ENCODE measurements at regions not wholly inside any gene's neighbourhood (a gene's known extent, or its start where the extent isn't known, plus 50 kb on each side); places are given as distances from the start of the nearest gene placed in this dataset.
A peak's percentile ranks its signal among the peaks of the same experiment; 100 is the strongest.

DNA sequence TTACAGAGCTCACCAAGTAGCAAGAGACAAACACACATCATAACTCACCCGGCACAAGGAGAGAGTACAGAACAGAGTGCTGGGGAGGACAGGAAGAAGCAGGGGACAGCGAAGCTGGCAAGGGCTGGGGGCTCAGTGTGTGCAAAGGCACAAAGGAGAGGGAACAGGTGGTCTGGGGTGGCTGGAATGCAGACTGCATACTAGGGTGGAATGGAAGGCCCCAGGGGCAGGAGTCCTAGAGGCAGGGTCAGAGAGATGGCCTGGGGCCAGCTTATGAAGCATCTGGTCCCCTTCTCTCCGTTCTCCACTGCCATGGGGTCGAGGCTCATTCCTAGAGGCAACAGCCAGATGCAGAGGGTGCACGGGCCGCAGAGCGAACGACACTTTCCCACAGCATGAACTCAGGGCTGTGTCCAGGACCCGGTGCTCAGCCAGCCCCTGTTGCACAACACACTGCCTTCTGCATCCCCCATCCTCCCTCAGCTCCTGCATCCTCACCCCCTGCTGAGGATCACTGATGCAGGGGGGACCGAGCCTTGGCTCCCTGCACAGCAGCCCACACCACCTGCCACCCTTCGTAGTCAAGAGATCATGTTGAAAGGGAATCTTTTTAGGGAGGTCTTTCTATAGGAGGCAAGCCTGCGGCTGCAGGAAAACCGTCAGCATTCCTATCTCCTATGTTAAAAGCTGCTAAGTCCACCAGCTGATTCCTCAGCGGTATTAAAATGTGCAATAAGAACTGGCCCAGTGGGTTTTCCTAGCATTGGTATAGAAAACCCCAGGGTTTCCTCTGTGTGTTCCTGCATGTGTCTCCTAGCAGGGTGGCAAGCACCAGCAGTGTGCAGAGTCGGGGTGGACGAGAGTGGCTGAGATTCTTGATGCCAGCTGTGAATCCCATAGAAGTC, 293.5 kb downstream of the UACA start:
- no peak for DNase-seq

DNA sequence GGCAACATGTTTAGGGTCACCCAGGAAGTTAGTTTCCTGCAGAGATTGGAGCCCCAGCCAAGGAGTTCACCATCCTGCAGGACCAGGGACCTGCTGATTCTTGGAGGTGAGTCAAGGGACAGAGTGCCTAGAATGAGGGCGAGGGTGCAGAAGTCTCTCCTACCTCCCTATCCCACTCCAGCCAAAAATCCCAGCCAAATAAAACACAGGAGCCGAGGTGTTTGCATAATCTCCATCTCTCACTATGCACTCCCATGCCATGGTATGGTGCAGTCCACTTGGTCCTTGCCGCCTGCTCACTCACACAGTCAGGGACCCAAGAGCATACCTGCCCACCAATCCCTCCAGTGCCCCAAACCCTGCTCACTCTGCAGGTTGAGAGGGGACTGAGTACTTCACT, 294.2 kb downstream of the UACA start:
- no peak for DNase-seq

DNA sequence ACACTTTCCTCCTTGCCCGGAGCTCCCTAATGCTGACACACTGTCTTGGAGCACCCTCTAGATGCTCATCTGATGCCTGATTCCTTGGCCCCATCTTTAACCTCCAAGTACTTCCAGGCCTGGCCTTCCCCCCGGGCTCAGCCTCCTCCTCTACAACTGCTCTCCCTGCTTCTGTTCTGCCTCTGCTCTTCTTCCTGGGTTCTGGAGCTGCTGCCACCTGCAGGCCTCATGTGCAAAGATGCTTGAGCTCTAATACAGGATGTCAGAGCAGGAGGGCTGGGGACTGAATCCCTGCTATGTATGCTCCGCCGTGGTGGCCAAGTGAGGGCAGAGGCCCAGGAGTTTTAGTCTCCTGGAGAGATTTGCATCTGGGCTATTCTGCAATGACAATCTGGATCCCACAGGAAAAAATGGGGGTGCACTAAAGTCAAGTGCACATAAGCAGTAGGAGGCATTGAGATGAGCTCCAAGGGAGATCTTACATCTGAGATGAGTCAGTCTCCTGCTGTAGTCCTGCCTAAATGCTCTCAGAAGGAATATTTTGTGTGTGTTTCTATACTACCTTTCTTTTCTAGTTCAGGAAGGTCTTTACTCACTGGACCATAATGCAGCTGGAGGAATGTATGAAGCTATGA, 296.3 kb downstream of the UACA start:
- peak; percentile 66 for DNase-seq

DNA sequence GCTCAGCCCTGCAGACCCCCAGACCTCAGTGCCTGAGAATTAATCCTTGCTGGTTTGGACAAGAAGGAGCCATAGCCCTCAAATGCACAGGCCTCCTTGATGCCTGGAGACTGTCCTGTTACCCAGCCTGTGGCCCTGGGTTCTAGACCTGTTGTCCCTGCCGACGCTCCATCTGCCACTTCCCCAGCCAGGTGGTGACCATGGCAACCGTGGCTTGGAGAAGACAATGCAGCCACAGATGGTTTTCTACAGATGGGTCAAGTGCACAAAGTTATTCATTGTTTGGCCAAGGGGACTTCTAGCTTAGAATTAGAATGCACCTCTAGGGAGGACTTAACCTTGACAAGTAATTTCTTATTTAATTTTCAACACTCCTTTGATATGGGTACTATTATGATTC, 297.1 kb downstream of the UACA start:
- no peak for DNase-seq

DNA sequence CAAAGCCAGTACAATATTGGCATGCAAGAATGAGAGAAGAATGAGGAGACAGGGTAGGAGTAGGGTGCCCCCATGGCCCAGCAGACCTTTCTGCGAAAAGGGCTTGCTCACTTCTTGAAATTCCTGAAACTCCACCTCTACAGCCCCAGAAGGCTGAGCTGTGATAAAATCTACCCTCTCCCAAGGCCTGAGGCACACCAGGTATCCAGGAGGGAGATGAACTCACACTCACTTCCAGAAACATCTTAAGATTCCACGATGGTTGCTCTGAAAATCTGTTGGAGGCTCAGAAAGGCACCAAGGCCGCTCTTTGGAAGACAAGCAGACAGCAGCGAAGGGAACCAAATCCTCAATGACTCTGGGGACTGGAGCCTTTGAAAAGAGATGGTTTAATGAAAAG, 297.5 kb downstream of the UACA start:
- DNase-seq, result no peak

DNA sequence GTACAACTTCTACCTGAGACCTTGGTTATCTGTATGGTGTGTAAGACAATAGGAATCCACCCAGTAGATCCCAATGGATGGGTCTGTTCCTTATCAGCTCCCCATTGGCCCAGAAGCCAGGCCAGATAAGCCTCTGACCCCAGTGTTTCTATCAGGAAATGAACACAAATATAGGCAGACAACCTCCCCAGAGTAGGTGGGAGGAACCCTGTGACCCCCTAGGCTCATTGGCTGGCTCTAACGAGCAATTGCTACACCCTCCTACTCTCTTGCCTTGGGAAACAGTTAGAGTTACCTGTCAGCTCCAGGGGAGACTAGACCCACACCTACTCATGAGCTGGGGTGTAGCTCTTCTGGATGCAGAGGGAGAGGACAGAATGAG, 299.9 kb downstream of the UACA start:
- DNase-seq, result no peak

DNA sequence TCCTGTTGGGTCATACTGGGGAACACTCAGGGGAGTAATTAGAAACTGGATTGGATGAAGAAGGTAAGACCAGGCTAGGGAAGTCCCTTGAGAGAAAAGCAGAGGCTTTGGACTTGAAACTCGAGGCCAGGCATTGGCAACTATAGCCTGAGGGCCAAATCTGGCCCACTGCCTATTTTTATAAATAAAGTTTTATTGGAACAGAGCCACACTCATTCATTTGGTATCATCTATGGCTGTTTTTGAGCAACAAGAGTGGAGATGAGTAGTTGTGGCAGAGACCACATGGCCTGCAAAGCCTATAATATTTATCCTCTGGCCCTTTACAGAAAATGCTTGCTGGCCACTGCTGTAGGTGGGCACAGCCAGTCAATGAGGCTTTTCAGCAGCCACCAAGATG, 301.4 kb downstream of the UACA start:
- DNase-seq, result no peak

DNA sequence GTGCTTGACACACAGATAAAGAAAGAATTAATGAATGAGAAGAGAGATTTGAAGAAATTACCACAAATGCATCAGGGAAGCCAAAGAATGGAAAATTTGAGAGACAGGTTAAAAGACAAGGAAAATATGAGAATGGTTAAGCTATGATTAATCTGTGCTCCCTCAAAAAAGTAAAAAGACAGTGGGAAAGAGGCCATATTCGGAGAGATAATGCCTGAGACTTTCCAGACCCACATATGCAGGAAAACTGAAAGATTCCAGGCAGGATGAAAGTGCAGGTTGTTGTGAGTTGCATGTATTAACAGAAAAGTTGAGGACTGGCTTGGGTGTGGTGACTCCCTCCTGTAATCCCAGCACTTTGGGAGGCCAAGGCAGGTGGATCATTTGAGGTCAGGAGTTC, 302.3 kb downstream of the UACA start:
- no peak for DNase-seq

DNA sequence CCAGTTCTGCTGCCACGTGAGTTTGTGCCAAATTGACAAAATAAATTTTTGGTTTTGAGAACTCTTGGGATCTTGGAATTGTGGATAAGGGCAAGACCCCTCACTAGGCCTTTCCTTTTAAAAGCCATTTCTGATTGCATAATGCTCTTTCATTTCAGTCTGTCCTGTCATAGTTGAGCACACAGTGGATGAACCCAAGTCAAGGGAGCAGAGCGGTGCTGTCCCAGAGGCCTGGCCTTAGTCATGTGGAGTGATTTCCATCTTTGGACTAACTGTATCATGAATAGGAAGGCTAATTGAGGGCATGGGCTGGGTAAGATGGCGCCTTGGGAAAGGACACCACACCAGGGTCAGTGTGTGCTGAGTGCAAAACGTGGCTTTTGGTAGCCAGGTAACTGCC, 304.0 kb downstream of the UACA start:
- peak; percentile 41 for DNase-seq

DNA sequence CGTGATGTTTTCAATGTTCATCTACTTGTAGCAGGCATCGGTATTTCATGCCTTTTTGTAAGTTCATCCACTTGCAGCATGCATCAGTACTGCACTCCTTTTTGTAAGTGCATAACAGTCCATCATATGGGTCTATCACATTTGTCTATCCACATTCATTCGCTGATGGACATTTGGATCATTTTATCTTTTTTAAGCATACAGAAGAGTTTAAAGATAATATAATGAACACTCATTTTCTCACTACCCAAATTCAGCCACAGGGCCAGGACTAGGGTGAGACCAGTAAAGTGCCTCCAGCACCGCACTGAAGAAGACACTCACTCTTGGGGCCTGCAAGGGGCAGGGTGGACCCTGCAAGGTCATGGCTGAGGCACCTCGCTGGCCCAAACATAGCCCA, 309.6 kb downstream of the UACA start:
- no peak for DNase-seq

DNA sequence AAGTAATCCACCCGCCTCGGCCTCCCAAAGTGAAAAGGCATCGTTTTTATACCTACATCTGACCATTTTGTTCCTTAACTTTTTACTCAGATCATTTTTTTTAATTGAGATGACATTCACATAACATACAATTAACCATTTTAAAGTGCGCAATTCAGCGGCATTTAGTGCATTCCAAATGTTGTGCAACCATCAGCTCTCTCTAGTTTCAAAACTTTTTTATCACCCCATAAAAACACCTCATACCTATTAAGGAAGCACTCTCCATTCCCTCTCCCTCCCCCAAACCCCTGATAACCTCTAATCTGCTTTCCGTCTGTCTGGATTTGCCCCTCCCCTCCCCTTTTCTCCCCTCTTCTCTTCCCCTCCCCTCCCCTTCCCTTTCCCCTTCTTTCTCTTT, 310.1 kb downstream of the UACA start:
- DNase-seq, result no peak

DNA sequence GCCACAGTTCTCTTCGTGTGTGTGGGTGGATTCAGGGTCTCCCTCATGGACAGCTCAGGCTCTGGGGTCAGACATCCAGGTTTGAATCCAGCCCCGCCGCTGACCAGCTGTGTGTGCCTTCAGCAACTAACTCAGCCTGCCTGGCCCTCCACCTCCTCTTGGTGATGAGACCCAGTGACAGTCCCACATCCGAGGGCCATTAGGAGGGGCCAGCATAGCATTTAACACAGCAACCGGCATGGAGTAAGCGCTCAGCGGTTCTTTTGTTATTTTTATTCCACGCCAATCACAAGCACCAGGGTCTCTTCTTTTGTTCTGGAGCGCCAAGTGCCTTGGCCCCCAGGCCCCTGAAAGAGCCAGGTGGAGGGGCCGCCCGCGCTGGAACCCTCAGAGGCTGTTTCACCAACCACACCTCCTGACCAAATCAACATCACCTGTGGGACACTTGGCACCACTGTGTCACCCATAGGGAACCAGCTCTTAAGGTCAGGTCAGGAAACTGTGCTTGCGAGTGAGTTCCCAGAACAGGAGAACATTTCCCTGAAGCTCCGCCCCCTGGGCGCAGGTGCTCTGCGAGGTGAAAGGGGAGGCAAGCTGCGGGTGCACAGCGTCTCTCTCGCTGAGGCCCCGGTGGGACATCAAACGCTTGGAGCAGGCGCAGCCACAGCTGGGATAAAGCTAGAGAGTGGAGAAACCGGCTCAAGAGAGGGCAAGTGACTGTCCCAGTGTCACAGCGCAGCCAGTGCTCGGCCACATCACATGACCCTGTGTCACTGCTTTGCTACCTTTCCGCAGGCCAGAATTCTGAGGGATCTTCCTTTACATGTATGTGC, 311.3 kb downstream of the UACA start:
- no peak for DNase-seq

DNA sequence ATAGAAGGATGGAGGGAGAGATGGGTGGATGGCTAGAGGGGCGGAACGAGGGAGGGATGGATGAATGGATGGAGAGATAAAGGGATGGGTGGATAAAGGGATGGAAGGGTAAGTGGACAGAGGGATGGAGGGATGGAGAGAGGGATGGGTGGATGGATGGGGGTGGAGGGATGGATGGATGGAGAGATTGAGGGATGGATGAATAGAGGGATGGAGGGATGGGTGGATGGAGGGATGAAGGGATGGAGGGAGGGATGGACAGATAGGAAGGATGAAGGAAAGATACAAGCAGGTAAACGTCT, 313.3 kb downstream of the UACA start:
- DNase-seq, result no peak

DNA sequence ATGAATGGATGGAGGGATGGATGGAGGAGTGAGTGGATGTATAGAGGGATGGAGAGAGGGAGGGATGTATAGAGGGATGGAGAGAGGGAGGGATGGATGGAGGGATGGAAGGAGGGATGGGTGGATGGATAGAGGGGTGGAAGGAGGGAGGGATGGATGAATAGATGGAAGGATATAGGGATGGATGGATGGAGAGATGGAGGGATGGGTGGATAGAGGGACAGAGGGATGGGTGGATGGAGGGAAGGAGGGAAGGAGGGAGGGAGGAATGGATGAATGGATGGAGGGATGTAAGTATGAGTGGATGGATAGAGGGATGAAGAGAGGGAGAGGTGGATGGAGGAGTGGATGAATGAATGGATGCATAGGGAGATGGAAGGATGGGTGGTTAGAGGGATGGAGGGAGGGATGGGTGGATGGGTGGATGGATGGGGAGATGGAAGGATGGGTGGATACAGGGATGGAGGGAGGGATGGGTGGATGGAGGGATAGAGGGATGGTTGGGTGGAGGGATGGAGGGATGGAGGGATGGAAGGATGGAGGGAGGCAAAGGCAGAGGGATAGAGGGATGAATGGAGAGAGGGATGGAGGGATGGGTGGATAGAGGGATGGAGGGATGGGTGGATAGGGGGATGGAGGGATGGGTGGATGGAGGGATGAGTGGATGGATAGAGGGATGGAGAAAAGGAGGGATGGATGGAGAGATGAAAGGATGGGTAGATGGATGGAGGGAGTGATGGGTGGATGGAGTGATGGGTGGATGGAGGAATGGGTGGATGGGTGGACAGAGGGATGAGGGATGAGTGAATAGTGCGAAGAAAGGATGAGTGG, 313.8 kb downstream of the UACA start:
- no peak for DNase-seq

DNA sequence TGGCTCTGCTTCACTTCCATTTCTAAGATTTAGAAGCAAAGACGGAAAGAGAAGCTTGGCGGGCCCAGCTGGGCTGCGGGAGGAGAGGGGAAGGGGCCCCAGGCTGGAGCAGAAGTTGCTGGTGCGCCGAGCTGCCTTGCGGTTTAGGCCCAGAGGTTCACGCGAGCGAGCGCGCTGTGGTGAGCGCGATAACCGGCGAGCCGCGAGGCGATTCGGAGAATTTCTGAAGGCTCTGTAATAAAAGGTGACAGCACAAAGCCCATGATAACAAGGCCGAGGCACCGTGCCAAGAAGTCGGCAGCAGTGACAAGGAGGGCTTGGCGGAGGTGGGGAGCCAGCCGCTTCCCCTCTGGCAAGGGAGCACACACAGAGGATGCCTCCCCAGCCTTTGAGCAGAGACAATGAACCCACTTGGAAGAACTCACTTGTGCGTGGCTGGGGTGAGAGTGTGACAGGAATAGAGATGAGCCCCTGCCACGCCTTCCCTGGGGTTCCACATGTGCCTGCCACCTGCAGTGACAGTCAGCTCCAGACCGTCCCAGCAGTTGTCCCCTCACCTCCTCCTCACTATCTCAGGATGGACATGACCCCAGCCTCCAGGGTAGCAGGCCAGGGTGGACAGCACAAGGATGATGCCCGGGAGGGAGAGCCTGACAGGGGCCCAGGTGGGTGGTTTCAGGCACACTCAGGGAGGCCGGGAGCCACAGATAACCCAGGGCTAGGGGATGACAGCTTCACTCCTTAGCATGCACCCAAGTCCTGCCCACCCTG, 315.2 kb downstream of the UACA start:
- DNase-seq, result peak; percentile 17

DNA sequence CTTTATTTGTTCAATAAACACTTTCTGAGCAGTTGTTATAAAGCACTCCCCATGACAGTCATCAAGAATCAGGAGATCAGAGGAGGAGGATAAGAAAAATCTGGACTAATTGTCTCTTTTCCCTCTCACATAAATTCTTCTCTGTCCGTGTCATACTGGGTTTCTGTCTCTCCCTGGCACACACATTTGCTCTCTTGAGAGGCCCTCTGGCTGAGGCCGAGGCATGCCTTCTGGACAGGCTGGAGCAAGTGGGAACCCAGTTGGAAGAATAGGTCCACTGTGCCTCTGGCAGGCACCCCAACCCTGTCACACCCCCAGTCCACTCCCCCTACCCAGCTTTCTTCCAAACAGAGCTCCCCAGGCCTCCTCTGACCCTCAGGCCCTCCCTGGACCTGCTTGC, 315.8 kb downstream of the UACA start:
- no peak for DNase-seq

DNA sequence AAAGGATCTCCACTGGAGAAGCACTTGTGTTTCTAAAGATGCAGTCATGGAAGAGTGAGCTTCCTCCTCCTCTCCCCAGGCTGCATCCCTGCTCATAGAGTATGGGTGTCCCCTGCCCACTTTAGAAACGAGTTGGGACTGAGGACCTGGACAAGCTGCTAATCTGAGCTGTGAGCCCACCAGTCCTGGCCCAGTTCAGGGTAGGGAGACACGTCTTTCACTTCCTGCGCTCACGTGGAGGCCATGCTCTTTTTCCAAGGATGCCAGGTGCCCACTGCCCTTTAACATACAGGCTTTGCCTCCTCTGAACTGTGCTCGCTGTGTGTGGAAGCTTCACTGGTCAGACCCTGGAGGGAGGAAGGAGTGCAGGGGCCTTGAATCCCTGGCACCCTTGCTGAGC, 316.3 kb downstream of the UACA start:
- no peak for DNase-seq

DNA sequence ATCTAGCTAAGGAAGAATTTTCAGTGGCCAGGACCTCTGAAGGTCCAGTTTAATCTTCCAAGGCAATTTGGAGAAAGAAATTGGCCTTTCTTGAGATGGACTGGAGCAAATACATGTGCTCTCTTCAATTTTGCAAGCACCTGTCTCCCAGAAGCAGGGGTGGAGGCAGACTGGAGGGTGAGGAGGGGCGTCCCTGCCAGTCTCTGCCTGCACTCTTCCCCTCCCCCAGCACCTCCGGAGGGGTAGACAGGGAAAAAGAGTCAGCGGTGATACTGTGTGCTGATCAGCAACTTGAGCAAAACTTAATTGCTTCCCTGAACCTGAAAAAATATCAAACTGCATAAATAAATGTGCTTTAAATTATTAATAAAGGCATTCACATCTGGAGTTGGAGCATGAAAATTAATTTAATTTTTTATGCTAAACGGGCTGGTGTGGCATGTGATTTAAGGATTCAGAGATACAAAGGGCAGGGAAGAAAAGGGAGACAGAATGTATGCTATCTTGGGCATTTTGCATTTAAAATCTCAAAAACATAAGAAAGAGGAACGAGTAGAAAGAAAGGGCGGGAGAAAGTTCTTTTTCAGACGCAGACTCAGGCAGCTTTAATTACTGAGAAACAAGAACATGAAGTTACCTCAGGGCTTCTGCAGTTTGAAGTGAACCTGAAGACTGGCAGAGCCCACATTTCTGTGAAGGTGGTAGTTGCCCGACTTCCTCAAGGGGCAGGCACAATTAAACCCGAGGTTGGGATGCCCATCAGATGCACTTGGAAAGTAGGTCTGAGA, 319.7 kb downstream of the UACA start:
- no peak for DNase-seq

DNA sequence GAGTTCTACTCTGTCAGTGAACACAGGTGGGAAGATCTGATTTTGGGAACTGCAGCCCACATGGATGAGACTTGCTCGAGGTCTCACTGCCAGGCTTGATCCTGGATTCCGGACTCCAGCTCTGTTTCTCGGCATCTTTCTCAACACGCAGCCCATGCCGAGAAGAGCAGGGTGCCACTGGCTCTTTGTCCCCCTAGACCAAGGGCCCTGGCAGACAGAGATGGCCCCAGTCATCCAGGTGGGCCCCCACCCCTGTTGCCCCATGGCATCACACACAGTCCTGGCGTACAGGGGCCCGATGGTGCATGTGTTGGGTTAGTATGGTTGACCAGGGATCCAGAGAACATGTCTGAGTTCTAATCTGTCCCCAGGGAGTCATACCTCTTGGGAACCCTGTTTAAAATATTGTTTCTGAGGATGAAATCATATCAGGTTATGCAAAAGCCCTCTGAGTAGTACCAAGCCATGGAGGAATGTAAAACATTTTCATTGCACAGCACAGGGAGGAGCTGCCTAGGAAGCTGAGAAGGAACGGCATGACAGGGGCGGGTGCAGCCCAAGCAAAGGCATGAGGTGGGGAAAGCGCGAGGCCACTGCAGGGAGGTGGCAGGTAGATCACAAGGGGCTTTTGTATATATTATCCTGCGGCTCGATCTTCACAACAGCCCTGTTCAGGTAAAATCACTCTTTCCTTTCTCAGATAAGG, 320.6 kb downstream of the UACA start:
- DNase-seq, result no peak

DNA sequence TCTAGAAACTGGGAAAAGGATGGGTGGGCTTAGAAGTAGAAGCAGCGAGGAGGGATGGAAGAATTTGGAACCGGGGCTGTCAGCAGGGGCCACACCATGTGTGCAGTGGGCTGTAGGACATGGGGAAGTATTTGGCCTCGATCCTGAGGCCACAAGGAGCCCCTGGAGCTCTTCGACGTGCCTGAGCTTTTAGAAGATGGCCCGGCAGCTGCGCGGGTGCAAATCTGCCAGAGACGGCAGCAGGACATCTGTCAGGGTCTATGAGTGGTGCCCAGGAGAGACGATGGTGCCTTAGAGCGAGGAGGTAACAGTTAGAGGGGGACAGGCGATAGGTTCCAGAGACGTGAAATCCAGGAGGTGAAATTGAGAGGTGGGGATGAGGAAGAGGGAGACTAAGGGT, 321.1 kb downstream of the UACA start:
- DNase-seq, result no peak
